Parathyroid adenoma (tissue), 2 donors: ENCODE measurements at regions not wholly inside any gene's neighbourhood (a gene's known extent, or its start where the extent isn't known, plus 50 kb on each side); places are given as distances from the start of the nearest gene placed in this dataset.

ENCODE experiments used
- H2AFZ ChIP-seq: fragments of 300-600 bp; sonication (generic); one replicate; pipeline ENCODE4 v1.7.0; 2017; ENCODE audit warnings: antibody characterized with exemption, mild to moderate bottlenecking
- H3K27ac ChIP-seq: fragments of 300-600 bp; sonication (generic); one replicate; pipeline ENCODE4 v1.7.0; 2017
- H3K27me3 ChIP-seq: fragments of 300-600 bp; sonication (generic); one replicate; pipeline ENCODE4 v1.7.0; 2017; ENCODE audit warnings: low read length; ENCODE audit not compliant: control insufficient read depth, insufficient read depth
- H3K36me3 ChIP-seq: fragments of 300-600 bp; sonication (generic); one replicate; pipeline ENCODE4 v1.7.0; 2017; ENCODE audit warnings: low read length; ENCODE audit not compliant: control insufficient read depth, insufficient read depth
- H3K4me1 ChIP-seq: fragments of 300-600 bp; sonication (generic); one replicate; pipeline ENCODE4 v1.7.0; 2017; ENCODE audit warnings: control low read depth
- H3K4me2 ChIP-seq: fragments of 300-600 bp; sonication (generic); one replicate; pipeline ENCODE4 v1.7.0; 2017; ENCODE audit warnings: low read length
- H3K4me3 ChIP-seq: fragments of 300-600 bp; sonication (generic); one replicate; pipeline ENCODE4 v1.7.0; 2017; ENCODE audit warnings: low read depth, low read length
- H3K79me2 ChIP-seq: fragments of 300-600 bp; sonication (generic); one replicate; pipeline ENCODE4 v1.7.0; 2017; ENCODE audit warnings: control low read depth
- H3K9ac ChIP-seq: fragments of 300-600 bp; sonication (generic); one replicate; pipeline ENCODE4 v1.7.0; 2017; ENCODE audit warnings: mild to moderate bottlenecking
- H3K9me3 ChIP-seq: fragments of 300-600 bp; sonication (generic); one replicate; pipeline ENCODE4 v1.7.0; 2017; ENCODE audit warnings: low read length; ENCODE audit not compliant: control insufficient read depth
- TF ChIP-seq, protein P1 (sequence below): fragments of 300-600 bp; sonication (generic); IDR thresholded peaks from one replicate; pipeline ENCODE4 v1.7.0; 2017; ENCODE audit warnings: antibody characterized with exemption, mild to moderate bottlenecking
- donor health status: primary hyperparathyroidism.

DNA sequence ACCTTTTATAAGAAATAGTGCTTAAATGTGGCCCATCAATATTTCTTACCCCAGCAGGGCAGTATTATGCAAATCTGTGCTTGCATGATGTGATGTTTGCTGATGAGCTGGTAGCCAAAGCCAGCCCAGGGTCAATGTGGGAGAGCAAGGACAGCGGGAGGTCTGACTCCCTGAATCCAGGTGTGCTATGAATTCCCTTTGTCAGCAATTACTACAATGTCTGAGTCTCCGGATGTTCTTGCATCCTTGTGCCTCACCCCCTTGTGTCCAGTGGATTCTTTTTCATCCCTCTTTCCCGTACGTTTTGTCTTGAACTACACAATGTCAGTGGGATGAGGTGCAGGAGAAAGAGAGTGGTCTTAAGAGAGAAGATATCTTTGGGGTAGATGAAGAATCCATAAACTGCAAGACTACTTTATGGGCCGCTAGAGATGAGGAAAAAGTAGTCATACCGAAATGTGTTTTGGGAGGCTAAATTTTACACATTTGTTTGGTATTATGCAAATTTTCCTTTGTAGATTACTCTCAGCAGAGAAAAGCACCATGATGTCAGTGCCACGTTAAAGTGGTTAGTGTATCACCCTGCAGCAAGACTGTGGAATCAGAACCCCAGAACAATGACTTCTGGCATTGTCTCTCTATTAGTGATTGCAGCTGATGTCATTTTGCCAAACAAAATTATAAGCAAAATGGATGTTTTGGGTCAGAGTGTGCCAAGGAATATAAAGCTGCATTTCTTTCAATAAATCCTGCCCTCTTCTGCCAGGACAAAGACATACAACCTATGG lies 53.5 kb upstream of the TSHZ3 start:
- no peaks in the 10 kb centered on the region for H3K36me3 ChIP-seq
- H3K4me2 ChIP-seq: no peak overlapping the region
- H3K27me3 ChIP-seq: no peaks in the 10 kb centered on the region
- H2AFZ ChIP-seq: no peak overlapping the region
- TF ChIP-seq, protein P1, sequence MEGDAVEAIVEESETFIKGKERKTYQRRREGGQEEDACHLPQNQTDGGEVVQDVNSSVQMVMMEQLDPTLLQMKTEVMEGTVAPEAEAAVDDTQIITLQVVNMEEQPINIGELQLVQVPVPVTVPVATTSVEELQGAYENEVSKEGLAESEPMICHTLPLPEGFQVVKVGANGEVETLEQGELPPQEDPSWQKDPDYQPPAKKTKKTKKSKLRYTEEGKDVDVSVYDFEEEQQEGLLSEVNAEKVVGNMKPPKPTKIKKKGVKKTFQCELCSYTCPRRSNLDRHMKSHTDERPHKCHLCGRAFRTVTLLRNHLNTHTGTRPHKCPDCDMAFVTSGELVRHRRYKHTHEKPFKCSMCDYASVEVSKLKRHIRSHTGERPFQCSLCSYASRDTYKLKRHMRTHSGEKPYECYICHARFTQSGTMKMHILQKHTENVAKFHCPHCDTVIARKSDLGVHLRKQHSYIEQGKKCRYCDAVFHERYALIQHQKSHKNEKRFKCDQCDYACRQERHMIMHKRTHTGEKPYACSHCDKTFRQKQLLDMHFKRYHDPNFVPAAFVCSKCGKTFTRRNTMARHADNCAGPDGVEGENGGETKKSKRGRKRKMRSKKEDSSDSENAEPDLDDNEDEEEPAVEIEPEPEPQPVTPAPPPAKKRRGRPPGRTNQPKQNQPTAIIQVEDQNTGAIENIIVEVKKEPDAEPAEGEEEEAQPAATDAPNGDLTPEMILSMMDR: no peak
- H3K4me3 ChIP-seq: no peak overlapping the region
- no peaks in the 10 kb centered on the region for H3K9me3 ChIP-seq
- no peak overlapping the region for H3K27ac ChIP-seq
- no peaks in the 10 kb centered on the region for H3K79me2 ChIP-seq
- H3K9ac ChIP-seq: no peak overlapping the region
- no peaks in the 10 kb centered on the region for H3K4me1 ChIP-seq

DNA sequence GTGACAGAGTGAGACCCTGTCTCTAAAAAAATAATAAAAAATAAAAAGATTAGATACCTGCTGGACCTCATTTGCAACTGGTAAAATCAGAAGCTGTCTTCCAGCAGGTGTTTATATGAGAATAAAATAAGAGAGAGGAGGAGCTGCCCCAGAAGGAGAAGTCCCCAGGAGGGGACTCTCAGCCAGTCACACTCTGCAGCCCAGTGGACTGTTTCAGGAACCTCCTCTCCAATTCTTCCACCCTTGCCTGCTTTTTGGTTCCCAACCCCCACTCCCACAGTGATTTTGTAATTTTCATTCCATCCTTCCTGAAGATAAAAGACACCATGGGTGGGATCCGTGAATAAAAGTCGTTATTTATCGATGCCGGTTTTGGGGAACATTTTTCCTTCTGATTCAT lies 56.9 kb upstream of the TSHZ3 start:
- H3K9me3 ChIP-seq: no peaks in the 10 kb centered on the region
- H3K27me3 ChIP-seq: no peaks in the 10 kb centered on the region
- no peak overlapping the region for H3K27ac ChIP-seq
- TF ChIP-seq, protein P1: no peak
- H3K79me2 ChIP-seq: no peaks in the 10 kb centered on the region
- no peak overlapping the region for H2AFZ ChIP-seq
- H3K4me1 ChIP-seq: no peaks in the 10 kb centered on the region
- H3K4me3 ChIP-seq: no peak overlapping the region
- no peak overlapping the region for H3K4me2 ChIP-seq
- no peak overlapping the region for H3K9ac ChIP-seq
- H3K36me3 ChIP-seq: no peaks in the 10 kb centered on the region

DNA sequence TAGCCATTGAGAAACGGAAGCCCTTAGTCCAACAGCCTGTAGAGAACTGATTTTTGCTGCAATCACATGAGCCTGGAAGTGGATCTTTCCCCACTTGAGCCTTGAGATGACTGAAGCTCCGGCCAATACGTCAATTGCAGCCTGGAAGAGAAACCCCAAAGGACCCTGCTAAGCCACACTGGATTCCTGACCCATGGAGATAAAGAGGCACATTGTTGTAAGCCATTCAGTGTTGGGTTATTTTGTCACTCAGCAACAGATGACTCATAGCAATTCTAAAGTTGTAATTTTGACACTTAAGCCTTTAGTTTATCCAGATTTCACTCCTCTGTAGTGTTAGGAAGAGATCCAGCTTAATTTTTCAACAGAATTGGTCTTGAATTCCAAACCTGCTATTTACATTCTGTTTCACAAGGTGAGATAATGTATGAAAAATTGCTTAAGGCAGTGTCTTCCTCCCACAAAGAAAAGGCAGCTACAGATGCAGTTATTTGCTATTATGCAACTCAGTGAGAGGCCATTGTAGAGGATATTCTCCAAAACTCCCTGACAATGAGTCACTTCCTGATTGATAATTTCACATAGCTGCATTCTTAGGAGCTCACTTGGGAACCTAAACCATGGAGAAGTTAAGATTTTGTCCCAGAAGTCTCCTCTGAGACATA lies 59.4 kb upstream of the TSHZ3 start:
- no peak overlapping the region for H3K9ac ChIP-seq
- H3K9me3 ChIP-seq: no peaks in the 10 kb centered on the region
- TF ChIP-seq, protein P1: no peak
- no peak overlapping the region for H3K4me3 ChIP-seq
- no peak overlapping the region for H3K4me2 ChIP-seq
- H3K36me3 ChIP-seq: no peaks in the 10 kb centered on the region
- no peaks in the 10 kb centered on the region for H3K4me1 ChIP-seq
- no peaks in the 10 kb centered on the region for H3K27me3 ChIP-seq
- H2AFZ ChIP-seq: no peak overlapping the region
- H3K79me2 ChIP-seq: no peaks in the 10 kb centered on the region
- H3K27ac ChIP-seq: no peak overlapping the region

GRCh38 chr19:31413353-31413752 lies 64.1 kb upstream of the TSHZ3 start:
- Histone ChIP-seq H3K9me3 (no peaks in the 10 kb centered on the region), H3K27me3 (peaks cover 3% of the 10 kb centered on the region), H3K4me3 (no peak overlapping the region), H3K4me2 (no peak overlapping the region), H3K79me2 (no peaks in the 10 kb centered on the region), H3K4me1 (no peaks in the 10 kb centered on the region), H2AFZ (no peak overlapping the region), H3K9ac (no peak overlapping the region), H3K27ac (no peak overlapping the region), H3K36me3 (no peaks in the 10 kb centered on the region)
- TF ChIP-seq, protein P1: no peak

DNA sequence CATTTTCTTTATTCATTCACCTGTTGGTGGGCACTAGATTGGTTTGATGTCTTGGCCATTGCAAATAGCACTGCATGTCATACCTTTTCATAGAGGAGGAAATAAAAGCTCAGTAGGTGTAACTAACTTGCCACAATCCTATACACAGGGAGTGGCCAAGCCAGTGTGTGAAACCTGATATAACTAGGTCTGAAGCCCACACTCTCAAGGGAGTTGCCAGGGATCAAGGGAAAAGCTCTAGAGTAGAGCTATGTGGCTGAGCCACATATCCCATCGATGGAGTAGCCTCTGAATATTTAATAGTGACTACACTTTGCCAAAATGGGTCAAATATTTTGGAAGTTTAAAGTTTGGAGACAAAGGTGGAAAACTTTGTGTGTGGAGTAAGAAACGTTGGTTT lies 66.1 kb upstream of the TSHZ3 start:
- Histone ChIP-seq H3K27me3 (peaks cover 5% of the 10 kb centered on the region), H3K27ac (no peak overlapping the region), H3K4me3 (no peak overlapping the region), H3K4me2 (no peak overlapping the region), H3K9ac (no peak overlapping the region), H3K79me2 (no peaks in the 10 kb centered on the region), H3K4me1 (no peaks in the 10 kb centered on the region), H3K36me3 (no peaks in the 10 kb centered on the region), H3K9me3 (no peaks in the 10 kb centered on the region), H2AFZ (no peak overlapping the region)
- TF ChIP-seq, protein P1: no peak
